ENCODE measurements at regions not wholly inside any gene's neighbourhood (a gene's known extent, or its start where the extent isn't known, plus 50 kb on each side); places are given as distances from the start of the nearest gene placed in this dataset.

GRCh38 chr3:20564966-20565365, 379.0 kb upstream of the SGO1 start:
- TF ChIP-seq CTCF (IDR thresholded peaks at IDR 0.05; ENCODE audit: poor library complexity, severe bottlenecking) (no peak), RAD21 (conservative IDR thresholded peaks at IDR 0.05) (no peak), POLR2AphosphoS5 (IDR thresholded peaks at IDR 0.05) (no peak), REST (IDR thresholded peaks at IDR 0.05; ENCODE audit: borderline replicate concordance) (no peak), TAF1 (IDR thresholded peaks at IDR 0.05; ENCODE audit: low read depth) (no peak), EZH2 (IDR thresholded peaks at IDR 0.05; ENCODE audit: borderline replicate concordance, insufficient read depth, low read length, poor library complexity, severe bottlenecking) (no peak), EP300 (conservative IDR thresholded peaks at IDR 0.05; ENCODE audit: poor library complexity, severe bottlenecking) (no peak), MXI1 (conservative IDR thresholded peaks at IDR 0.05; ENCODE audit: poor library complexity, severe bottlenecking) (no peak), SMC3 (conservative IDR thresholded peaks at IDR 0.05; ENCODE audit: poor library complexity) (no peak)

Measured in neural cell (in vitro differentiated cells).